K562 (cell line): ENCODE measurements at regions not wholly inside any gene's neighbourhood (a gene's known extent, or its start where the extent isn't known, plus 50 kb on each side); places are given as distances from the start of the nearest gene placed in this dataset.

Experiments
- ATAC-seq: fragments of 200-7000 bp; cut with Tn5 transposase; 3 replicates; pipeline ENCODE4 v1.9.1; 2020; ENCODE audit warnings: moderate library complexity
- BruUV-seq: library from RNA; stranded (reverse); fragments of 400-500 nt; replicated peaks from 2 replicates; lab custom pipeline; 2021; lab: Mats Ljungman, UMichigan
- CTCF ChIA-PET: fragments of 300-600 bp; formaldehyde crosslinking; extraction: SDS; loops from one replicate; lab custom pipeline; 2021; ENCODE audit warnings: low intra/inter-chr PET ratio; lab: Yijun Ruan, JAX
- POLR2A ChIA-PET: fragments of 300-600, 350-650 bp; sonication (Branson Sonifier 250); formaldehyde crosslinking; extraction: SDS; loops from one replicate; lab custom pipeline; 2021; ENCODE audit warnings: antibody characterized with exemption, inconsistent platforms; lab: Yijun Ruan, JAX
- DNase-seq, 4 experiments: peaks; one replicate each; pipeline versions ENCODE4 v3.0.0 to v3.0.0-alpha.2; 2011 to 2018; ENCODE audit warnings: low spot score in 3 of 4, mixed read lengths in 3 of 4; ENCODE audit errors: extremely low read depth in 1 of 4
- FAIRE-seq: peaks from 2 replicates; lab custom pipeline; 2011; peaks lifted over from hg19 to GRCh38; lab: Jason Lieb, UNC
- H2AFZ ChIP-seq: 2 replicates; pipeline ENCODE4 v1.6.0; 2011; ENCODE audit warnings: low read depth, low read length, control low read depth, inconsistent platforms
- H3K27ac ChIP-seq: fragments of 200-600 bp; 3 replicates; pipeline ENCODE4 v1.8.0; 2011; ENCODE audit warnings: low read depth, mild to moderate bottlenecking, control low read depth, inconsistent platforms, low read length, moderate library complexity, mixed read lengths; ENCODE audit errors: extremely low read depth
- H3K27me3 ChIP-seq, 2 experiments: fragments of 300-600 bp in 1 of 2; 2 replicates in 1 of 2; 3 replicates in 1 of 2; pipeline versions ENCODE4 v1.6.0 to v1.8.0; 2011; ENCODE audit warnings: inconsistent platforms in 2 of 2, low read length in 2 of 2, mild to moderate bottlenecking in 1 of 2, mixed read lengths in 1 of 2, moderate library complexity in 1 of 2; ENCODE audit not compliant: control insufficient read depth in 2 of 2, insufficient read depth in 2 of 2
- H3K36me3 ChIP-seq: fragments of 300-600 bp; 3 replicates; pipeline ENCODE4 v1.8.0; 2011; ENCODE audit warnings: mild to moderate bottlenecking, low read length, inconsistent platforms; ENCODE audit not compliant: control insufficient read depth, insufficient read depth
- H3K4me1 ChIP-seq, 2 experiments: fragments of 200-600 bp in 1 of 2; replicated peaks in 1 of 2; 2 replicates in 1 of 2; 3 replicates in 1 of 2; pipeline versions ENCODE4 v1.5.1 to v1.8.0; 2011; ENCODE audit warnings: inconsistent platforms in 2 of 2, low read length in 2 of 2, mild to moderate bottlenecking in 1 of 2, mixed read lengths in 1 of 2, moderate library complexity in 1 of 2; ENCODE audit not compliant: control insufficient read depth in 2 of 2, insufficient read depth in 2 of 2
- H3K4me2 ChIP-seq: 2 replicates; pipeline ENCODE4 v1.6.1; 2011; ENCODE audit warnings: low read length, control low read depth, inconsistent platforms, mixed read lengths; ENCODE audit not compliant: insufficient read depth
- H3K4me3 ChIP-seq: fragments of 200-600 bp; sonication (generic), shearing (Covaris generic); 2 replicates; pipeline ENCODE4 v1.5.1; 2016; ENCODE audit warnings: control low read depth, inconsistent platforms
- H3K79me2 ChIP-seq: fragments of 200-600 bp; 3 replicates; pipeline ENCODE4 v1.8.0; 2011; ENCODE audit warnings: low read length, inconsistent platforms; ENCODE audit not compliant: control insufficient read depth, insufficient read depth
- H3K9ac ChIP-seq, 2 experiments: 2 replicates each; pipeline versions ENCODE4 v1.6.0 to v1.6.1; 2011; ENCODE audit warnings: low read depth in 2 of 2, low read length in 2 of 2, control low read depth in 1 of 2, inconsistent platforms in 1 of 2, mild to moderate bottlenecking in 1 of 2, mixed read lengths in 1 of 2; ENCODE audit not compliant: insufficient read depth in 1 of 2
- H3K9me1 ChIP-seq: one replicate; pipeline ENCODE4 v1.6.0; 2011; ENCODE audit warnings: inconsistent platforms, mild to moderate bottlenecking, low read length, moderate library complexity; ENCODE audit not compliant: control insufficient read depth, insufficient read depth
- H3K9me3 ChIP-seq: replicated peaks from 2 replicates; pipeline ENCODE4 v1.5.1; 2011; ENCODE audit warnings: low read depth, low read length, inconsistent platforms; ENCODE audit not compliant: control insufficient read depth, insufficient read depth
- H4K20me1 ChIP-seq: replicated peaks from 2 replicates; pipeline ENCODE4 v1.6.1; 2011; ENCODE audit warnings: low read length, inconsistent platforms, mixed read lengths; ENCODE audit not compliant: control insufficient read depth, insufficient read depth
- ARID1B ChIP-seq: fragments of 450-650 bp; IDR thresholded peaks from 2 replicates; pipeline ENCODE4 v1.6.1; 2016; ENCODE audit warnings: antibody characterized with exemption, mild to moderate bottlenecking, inconsistent platforms
- MEIS2 ChIP-seq: fragments of 450-650 bp; IDR thresholded peaks from 2 replicates; pipeline ENCODE4 v1.6.1; 2014; ENCODE audit warnings: mild to moderate bottlenecking; ENCODE audit not compliant: partially characterized antibody
- PKNOX1 ChIP-seq: fragments of 450-650 bp; IDR thresholded peaks from 2 replicates; pipeline ENCODE4 v1.6.1; 2016
- ZNF347 ChIP-seq: fragments of 450-650 bp; formaldehyde crosslinking; IDR thresholded peaks from 2 replicates; pipeline ENCODE4 v1.4.0; 2020; ENCODE audit warnings: low read depth, mild to moderate bottlenecking, moderate library complexity
- WGBS: fragments of 100-300 bp; shearing (Covaris generic); methylation state at CpG from one replicate; pipeline ENCODE4 v1.1.6; 2016; ENCODE audit warnings: low coverage, mixed read lengths; ENCODE audit not compliant: insufficient coverage; ENCODE audit errors: missing lambda C conversion rate; 5-methylcytosine and 5-hydroxymethylcytosine counted together
- in situ Hi-C: fragments of 300-500 bp; cut with MboI; formaldehyde crosslinking; loops from 4 replicates; pipeline ENCODE4 v1.15.0; 2018; ENCODE audit warnings: inconsistent platforms, mixed read lengths
- intact Hi-C: fragments of 100-400 bp; cut with micrococcal nuclease; formaldehyde crosslinking; loops from 2 replicates; pipeline ENCODE4 v1.14.2; 2022
- TF ChIP-seq, protein P1 (sequence below), 2 experiments: IDR thresholded peaks in 1 of 2; conservative IDR thresholded peaks in 1 of 2; 2 replicates each; pipeline ENCODE4 v1.6.1; 2016; ENCODE audit warnings: low read depth in 2 of 2, mild to moderate bottlenecking in 1 of 2, missing compliant biosample characterization in 1 of 2, missing genetic modification characterization in 1 of 2, moderate library complexity in 1 of 2

DNA sequence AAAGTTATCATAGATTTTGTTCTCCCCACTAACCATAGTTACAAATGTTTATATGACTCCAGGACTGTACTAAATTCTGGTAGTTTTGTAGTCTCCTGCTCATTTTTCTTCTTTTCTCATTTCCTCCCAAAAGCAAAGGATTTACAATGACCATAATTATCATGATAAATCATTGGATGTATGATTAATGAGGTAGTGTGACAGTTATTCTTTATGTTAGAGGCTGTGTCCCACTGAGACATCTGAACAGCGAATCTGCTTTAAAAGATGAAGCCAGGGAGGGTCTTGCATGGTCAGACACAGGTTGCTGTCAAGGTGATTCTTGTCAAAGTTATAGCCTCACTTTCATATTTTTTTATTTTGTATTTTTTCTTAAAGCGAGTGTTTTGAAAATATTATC is 285.2 kb upstream of the STXBP5 start:
- ATAC-seq (no peak), DNase-seq (no peak), FAIRE-seq (no peak)
- no peak overlapping the region for H2AFZ ChIP-seq
- CTCF ChIA-PET = no interaction called here
- H3K4me3 ChIP-seq = no peak overlapping the region
- H3K4me1 ChIP-seq = peaks cover 0 to 36% of the 10 kb centered on the region in 2 experiments; a peak in 4 of 5 replicates
- intact Hi-C loops (no loop called here), in situ Hi-C loops (no loop called here)
- no peaks in the 10 kb centered on the region for H4K20me1 ChIP-seq
- no peaks in the 10 kb centered on the region for H3K9me3 ChIP-seq
- no peak overlapping the region for H3K9ac ChIP-seq
- 85% methylated on average over 2 of the region's 2 CpGs for WGBS
- H3K27ac ChIP-seq = no peak overlapping the region
- H3K9me1 ChIP-seq = no peaks in the 10 kb centered on the region
- H3K36me3 ChIP-seq = no peaks in the 10 kb centered on the region
- no peaks in the 10 kb centered on the region for H3K27me3 ChIP-seq
- H3K79me2 ChIP-seq = no peaks in the 10 kb centered on the region
- TF ChIP-seq, protein P1, sequence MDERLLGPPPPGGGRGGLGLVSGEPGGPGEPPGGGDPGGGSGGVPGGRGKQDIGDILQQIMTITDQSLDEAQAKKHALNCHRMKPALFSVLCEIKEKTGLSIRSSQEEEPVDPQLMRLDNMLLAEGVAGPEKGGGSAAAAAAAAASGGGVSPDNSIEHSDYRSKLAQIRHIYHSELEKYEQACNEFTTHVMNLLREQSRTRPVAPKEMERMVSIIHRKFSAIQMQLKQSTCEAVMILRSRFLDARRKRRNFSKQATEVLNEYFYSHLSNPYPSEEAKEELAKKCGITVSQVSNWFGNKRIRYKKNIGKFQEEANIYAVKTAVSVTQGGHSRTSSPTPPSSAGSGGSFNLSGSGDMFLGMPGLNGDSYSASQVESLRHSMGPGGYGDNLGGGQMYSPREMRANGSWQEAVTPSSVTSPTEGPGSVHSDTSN (CRISPR knock-in tag; IDR thresholded peaks at IDR 0.05; ENCODE audit: low read depth) = no peak
- TF ChIP-seq, protein P1 (tag; conservative IDR thresholded peaks at IDR 0.05; ENCODE audit: low read depth) = peak; percentile 70
- TF ChIP-seq MEIS2 = peak; percentile 68
- 0 out of 2 replicates have a peak, but pooled peaks have one; percentile 15 for TF ChIP-seq PKNOX1
- TF ChIP-seq ZNF347 (CRISPR knock-in tag) = no peak
- no peak for TF ChIP-seq ARID1B
- TF ChIP-seq, all 486 proteins: peak for 3
- no peak overlapping the region for H3K4me2 ChIP-seq
- POLR2A ChIA-PET = no interaction called here
- BruUV-seq = no TSS peak
